ENCODE measurements at regions not wholly inside any gene's neighbourhood (a gene's known extent, or its start where the extent isn't known, plus 50 kb on each side); places are given as distances from the start of the nearest gene placed in this dataset.

DNA sequence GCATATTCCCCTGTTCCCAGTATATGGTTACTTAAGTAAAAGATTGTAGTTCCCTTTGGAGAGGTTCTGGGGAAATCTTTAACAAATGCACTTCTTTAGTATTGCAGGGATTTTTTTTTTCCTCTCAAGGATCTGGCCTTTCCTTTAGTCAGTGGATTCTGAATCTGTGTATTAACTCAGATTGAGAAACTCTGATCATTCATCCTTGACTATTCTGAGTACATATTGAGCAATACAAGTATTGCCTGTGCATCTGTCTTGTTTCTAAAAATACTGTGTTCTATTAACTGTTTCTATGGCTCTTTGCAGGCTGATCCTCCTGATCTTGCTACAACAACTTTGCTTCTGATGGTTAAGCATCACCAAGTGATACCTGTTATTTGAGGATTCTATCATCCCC is 67.8 kb upstream of the FGGY start (continued):
- TF ChIP-seq, protein P1, sequence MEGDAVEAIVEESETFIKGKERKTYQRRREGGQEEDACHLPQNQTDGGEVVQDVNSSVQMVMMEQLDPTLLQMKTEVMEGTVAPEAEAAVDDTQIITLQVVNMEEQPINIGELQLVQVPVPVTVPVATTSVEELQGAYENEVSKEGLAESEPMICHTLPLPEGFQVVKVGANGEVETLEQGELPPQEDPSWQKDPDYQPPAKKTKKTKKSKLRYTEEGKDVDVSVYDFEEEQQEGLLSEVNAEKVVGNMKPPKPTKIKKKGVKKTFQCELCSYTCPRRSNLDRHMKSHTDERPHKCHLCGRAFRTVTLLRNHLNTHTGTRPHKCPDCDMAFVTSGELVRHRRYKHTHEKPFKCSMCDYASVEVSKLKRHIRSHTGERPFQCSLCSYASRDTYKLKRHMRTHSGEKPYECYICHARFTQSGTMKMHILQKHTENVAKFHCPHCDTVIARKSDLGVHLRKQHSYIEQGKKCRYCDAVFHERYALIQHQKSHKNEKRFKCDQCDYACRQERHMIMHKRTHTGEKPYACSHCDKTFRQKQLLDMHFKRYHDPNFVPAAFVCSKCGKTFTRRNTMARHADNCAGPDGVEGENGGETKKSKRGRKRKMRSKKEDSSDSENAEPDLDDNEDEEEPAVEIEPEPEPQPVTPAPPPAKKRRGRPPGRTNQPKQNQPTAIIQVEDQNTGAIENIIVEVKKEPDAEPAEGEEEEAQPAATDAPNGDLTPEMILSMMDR (IDR thresholded peaks at IDR 0.05; ENCODE audit: control extremely low read depth in 1 of 3, insufficient read depth in 1 of 3, low read depth in 1 of 3, low read length in 3 of 3), result no peak
- TF ChIP-seq, protein P2, sequence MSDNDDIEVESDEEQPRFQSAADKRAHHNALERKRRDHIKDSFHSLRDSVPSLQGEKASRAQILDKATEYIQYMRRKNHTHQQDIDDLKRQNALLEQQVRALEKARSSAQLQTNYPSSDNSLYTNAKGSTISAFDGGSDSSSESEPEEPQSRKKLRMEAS (IDR thresholded peaks at IDR 0.05), result no peak
- TF ChIP-seq SIRT6 (IDR thresholded peaks at IDR 0.05; ENCODE audit: low read length), result no peak

Measured in H1 (cell line).